DMS53 treated with DMSO at 0.1 percent for 48 hours (cell line): ENCODE measurements at regions not wholly inside any gene's neighbourhood (a gene's known extent, or its start where the extent isn't known, plus 50 kb on each side); places are given as distances from the start of the nearest gene placed in this dataset.
"Not testable (repeated sequence)": the region's sequence is repeated elsewhere in the genome, so short reads cannot be mapped to it uniquely, and the experiment has no call there.

Source experiments
- DNase-seq: peaks from one replicate; lab custom pipeline; 2025; ENCODE audit not compliant: unreplicated experiment; lab: John Stamatoyannopoulos, UW

DNA sequence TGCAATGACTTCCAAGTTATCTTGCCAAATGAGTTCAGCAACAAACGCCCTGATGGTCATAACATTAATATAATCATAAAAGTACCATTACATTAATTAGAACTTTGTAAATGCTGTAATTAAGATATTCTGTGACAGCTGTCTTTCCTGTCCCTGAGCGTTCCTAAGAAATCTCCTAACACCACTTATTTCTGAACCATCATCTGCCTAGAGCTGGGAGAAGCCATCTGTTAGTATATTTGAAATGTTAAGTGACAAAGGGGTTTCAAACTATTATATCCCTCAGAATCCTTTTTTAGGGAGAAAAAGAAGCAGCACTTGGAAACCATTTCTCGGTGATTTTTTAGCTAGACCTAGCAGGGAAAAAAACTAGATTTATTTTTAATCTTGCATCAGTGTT is 657.5 kb downstream of the FAM181B start:
- DNase-seq, result no peak

DNA sequence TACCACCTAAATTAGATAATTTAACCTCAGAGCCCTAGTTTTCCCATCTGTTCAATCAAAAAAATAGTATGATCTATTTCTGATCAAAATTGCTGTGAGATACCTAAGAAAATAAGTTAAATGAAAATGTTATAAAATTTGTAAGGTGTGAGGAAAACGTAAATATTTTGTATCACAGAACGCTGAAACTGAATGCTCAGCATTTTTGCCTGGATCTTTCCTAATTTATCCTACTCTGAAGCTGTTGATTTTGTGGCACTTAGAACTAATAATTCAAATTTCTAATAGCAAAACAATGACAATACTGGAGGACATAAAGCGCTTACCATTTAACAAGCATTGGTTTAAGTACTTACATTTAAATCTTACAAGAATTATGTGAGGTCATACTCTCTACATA is 674.2 kb downstream of the FAM181B start:
- DNase-seq, result no peak

DNA sequence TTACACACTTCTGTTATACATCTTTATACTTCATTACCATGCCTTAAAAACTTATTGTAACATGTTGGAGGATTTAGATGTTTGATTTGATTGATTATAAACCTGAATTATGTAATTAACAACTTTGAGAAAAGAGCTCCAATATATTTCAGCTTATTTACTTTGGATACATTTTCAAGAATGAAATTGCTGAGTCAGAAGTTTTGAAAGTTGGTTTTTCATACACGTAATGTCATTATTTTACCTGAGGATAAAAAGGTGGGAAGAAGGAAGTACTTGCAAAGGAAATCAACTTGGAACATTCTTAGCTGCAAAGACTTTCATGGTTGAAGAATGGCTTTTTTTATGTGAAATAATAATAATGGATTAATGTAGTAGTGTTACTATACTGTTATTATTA is 677.2 kb downstream of the FAM181B start:
- no peak for DNase-seq

DNA sequence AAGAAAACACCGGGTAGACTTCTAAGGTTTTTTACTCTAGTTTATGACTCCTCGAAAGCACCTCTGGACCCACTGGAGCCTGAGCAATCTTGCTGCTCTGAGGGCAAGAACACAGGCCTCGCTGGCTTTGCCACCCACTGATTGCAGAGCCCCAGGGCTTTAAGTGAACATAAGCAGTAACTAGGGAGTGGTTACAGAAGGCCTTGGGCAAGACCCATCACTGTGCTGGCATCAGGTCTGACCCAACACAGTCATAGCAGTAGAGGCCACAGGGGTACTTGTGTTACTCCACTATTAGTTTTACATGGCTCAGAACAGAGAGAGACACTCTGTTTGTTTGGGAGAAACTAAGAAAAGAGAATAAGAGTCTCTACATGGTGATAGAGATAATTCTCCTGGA is 684.5 kb downstream of the FAM181B start:
- DNase-seq, result no peak

DNA sequence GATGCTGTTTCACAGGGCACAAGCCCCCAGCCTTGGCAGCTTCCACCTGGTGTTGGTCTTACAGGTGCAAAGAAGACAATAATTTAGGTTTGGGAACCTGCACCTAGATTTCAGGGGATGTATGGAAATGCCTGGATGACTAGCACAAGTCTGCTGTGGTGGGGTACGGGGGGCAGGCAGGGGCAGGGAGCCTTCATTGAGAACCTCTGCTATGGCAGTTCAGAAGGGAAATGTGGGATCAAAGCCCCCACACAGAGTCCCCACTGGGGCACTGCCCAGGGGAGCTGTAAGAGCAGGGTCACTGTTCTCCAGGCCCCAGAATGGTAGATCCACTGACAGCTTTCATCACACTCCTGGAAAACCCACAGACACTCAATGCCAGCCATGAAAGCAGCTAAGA is 686.5 kb downstream of the FAM181B start:
- no peak for DNase-seq

DNA sequence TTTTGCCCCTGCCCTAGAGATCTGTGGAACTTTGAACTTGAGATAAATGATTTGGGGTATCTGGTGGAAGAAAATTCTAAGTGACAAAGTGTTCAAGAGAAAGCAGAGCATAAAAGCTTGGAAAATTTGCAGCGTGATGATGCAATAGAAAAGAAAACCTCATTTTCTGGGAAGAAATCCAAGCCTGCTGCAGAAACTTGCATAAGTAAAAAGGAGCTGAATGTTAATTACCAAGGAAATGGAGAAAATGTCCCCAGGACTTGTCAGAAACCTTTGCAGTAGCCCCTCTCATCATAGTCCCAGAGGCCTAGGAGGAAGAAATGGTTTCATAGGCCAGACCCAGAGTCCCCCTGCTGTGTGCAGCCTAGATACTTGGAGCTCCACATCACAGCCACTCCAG is 686.9 kb downstream of the FAM181B start:
- DNase-seq, result no peak

DNA sequence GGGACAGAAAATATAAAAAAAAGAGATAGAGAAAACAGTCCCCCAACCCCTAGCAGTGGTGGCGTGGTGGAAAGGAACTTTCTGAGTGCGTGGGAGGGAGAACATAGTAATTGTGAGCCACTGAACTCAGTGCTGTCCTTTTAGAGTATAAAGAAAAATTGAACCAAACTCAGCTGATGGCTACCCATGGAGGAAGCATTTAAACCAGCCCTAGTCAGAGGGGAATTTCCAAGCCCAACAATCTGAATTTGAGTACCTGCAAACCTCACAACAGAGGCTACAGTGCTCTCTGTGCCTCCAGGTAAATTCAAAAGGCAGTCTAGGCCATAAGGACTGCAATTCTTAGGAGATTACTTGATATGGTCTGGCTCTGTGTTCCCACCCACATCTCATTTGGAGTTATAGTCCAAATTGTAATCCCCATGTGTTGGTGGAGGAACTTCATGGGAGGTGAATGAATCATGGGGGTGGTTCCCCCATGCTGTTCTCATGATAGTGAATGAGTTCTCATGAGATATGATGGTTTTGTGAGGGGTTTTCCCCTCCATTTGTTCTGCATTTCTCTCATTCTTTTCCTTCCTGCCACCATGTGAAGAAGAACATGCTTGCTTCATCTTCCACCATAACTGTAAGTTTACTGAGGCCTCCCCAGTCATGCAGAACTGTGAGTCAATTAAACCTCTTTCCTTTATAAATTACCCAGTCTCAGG is 687.8 kb downstream of the FAM181B start:
- no peak for DNase-seq

DNA sequence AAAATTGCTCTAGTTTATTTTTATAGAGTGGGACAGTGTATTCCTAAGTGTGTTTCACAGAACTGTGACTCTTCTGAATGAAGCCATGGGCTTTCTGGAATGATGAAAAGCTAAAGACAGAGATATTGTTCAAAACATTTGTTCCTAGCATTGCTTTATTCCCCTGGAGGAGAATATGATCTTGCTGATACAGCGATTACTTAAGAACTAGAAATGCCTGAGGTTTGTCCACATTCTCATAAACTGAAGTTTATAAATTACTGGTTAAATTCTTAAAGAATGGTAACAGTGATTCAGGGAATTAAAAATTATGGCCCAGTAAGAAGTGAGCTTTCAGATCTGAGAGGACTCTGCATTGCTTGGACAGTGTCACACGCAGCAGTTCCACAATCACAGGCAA is 690.3 kb downstream of the FAM181B start:
- no peak for DNase-seq

DNA sequence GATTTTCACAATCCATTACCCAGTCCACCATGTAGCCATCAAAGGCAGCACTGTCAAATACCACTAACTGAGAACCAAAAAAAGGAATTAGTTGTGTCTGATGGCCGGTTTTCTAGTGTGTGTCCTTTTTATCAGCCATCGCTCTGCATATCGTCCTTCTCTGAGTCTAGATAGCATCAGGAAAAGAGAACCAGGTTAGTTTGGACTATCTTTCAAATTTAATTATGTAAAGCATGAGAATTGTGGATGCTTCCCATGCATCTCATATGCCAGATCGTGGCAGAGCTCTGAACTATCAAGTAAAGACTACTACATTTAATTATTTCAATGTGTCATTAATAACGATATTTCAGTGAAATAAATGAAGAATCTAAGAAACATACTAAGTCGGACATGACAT is 691.9 kb downstream of the FAM181B start:
- no peak for DNase-seq

DNA sequence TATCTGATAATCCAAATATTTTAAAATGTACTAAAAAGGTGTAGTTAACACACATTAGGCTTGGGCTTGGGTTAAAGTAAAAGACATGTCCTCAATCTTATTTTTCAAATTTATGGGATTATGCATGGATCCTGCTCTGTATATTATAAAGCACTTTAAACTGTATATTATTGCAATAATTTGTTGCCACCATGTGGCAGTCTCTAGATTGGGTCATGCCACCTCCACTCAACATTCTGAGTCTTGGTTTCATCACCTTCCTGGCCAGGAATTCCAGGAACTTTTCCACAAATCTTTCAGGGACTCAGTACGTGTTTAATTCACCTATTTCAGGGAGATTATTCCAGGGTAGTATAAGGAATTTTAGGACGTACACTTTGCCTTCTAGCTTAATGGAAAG is 695.5 kb downstream of the FAM181B start:
- DNase-seq, result peak; percentile 34

DNA sequence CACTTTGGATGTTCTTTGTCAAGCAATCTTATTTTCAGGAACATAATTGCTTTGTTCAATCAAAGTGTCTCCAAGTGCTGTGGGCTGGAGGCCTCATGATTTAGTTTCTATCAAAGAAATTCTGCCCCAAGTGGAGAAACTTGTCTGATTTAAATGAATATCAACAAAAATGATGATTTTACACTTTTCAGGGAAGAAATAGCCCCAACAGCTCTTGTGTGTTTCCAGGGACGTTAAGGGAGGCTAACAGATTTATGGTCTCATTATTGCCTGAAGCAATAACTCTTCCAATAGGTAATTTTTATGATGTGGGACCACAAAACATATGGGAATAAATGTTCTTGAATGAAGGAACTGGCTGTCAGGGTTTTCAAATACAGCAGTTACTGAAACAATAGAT is 699.1 kb downstream of the FAM181B start:
- DNase-seq, result no peak

DNA sequence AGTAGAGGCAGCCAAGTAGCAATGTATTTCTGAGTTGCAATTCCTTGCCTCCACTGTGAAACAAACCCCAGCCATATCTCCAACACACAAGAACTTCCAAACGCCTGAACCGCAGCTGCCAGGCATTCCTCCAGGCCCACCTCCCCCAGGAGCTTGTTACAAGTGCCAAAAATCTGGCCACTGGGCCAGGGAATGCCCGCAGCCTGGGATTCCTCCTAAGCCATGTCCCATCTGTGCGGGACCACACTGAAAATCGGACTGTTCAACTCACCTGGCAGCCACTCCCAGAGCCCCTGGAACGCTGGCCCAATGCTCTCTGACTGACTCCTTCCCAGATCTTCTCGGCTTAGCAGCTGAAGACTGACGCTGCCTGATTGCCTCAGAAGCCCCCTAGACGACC is 706.3 kb downstream of the FAM181B start:
- DNase-seq, result not testable (repeated sequence)

DNA sequence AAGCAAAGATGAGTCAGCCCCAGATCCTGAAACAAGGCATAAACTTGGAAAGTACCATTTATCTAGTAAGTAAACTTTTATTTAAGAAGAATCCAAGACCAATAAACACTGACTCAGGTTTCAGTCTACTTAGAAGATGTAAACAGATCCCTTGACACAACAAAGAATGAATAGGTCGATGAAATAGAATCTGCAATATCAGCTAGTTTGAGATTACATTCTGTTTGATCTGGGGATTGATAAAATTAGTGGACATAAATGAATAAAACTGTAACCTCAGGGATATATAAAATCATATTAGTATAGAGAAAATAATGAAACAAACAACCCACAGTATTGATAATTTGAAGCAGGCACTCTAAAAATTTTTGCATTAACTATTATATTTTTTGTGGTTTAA is 708.9 kb downstream of the FAM181B start:
- DNase-seq, result no peak

DNA sequence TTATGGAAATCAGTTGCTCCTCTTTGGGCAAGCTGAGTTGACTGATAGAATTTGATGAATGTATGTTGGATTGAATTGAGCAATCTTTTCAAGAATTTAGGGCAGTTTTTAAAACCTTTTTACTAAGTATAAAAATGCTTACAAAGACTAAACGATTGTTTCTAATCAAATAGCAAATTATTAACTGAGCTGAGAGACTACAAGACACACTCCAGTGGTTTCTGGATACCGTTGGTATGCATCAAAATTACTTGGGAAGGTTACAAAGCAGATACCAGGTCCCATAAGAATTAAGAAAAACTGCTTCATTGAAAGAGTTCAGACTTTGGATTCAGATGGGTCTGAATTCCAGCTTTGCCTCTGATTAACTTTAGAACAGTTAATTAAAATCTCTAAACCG is 721.4 kb downstream of the FAM181B start:
- DNase-seq, result no peak

DNA sequence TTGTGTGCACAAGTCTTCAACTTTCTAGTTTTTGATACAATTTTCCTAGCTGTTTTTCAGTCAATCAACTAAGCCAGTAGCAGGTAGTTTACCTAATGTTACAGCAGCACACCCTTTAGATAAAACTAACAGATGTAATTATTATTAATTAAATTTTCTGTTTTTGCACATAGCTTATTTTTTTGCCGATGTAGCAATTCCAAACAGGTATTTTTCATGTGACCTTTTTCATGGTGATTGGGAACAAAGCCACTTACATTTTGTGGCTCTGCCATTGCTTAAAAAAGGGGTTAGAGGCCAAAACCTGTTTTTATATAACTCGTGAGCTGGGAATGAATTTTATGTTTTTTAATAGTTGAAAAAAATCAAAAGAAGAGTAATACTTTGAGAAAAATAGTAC is 724.5 kb downstream of the FAM181B start:
- no peak for DNase-seq

DNA sequence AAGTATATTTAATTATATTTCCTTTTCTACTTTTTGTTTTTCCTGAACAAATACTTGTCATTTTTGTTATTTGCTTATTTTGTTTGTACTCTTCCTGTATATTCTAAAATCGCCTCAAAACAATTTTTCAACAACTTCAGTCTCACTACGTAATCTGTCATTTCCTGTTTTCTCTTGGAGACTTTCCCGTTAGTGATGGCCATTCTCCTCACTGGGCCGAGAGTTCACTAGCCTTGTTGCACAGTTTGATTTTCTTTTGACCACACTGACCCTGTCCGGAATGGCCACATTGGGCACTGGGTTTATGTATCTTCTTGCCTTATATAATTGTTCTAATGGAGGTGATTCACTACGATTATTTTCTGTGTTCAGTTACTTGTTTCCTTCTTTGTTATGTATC is 726.1 kb downstream of the FAM181B start:
- peak; percentile 57 for DNase-seq

DNA sequence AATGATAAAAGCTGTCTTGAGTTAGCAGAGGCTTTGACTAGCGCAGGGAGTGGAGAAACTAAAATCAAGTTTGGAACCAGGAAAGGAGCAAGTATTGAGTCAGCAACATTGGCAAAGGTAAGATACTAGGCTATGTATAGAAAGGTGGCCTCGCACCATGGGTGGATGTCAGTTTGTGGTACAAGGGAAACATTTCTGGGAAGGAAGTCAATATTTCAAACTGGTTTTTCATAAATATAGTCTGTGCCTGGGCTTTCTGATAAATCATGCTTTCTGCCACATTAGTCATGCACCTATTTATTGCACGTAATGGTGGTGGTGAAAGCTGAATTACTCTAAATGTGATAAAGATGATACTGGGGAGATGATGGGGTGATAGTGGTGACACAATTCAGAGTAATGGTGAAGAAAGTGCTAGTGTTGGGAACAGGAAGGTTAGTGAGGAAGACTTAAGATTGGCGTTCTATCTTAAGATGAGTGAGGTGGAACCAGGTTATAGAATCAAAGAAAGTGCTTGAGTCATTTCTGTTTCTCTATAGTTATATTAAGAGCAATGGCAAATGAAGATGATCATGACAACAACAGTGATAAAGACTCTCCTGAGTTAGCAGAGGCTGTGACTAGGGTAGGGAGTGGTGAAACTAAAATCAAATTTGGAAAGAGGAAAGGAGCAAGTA is 729.0 kb downstream of the FAM181B start:
- no peak for DNase-seq

DNA sequence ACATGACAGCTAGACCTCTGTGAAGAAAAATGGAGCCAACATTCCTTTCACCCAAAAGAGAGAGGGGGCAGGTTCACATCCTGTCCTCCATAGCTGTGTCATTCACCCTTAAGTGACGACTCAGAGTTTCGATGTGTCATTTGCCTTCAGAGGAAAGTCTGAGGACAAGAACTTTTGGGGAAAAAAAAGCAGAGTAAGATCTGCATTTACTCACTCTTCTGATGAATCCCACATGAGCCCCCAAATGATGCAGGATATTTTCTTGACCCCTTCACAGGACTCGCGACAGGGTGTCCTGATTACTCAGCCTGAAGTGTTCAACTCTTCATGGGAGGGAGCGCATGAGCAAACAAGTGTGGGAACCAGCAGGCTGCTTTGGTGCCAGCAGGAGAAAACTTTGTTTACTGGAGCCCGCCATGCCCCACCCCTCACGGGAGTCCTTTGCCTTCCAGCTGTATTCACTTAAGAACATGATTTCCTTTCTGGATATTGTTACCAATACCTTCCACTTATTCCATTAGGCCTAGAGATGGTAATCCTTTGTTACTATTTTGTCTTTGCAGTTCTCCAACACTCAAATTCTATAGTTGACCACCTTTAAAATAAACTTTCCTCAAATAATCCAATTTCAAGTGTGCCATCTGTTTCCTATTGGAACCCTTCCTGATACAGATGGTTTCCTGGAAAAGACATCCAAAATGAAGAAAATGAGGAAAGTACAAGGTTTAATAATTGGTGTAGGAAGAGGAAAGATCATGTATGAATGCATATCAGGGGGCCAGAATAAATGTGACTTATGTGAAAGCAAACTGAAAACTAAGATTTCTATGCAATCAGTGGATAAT is 729.8 kb downstream of the FAM181B start:
- DNase-seq, result peak; percentile 73

DNA sequence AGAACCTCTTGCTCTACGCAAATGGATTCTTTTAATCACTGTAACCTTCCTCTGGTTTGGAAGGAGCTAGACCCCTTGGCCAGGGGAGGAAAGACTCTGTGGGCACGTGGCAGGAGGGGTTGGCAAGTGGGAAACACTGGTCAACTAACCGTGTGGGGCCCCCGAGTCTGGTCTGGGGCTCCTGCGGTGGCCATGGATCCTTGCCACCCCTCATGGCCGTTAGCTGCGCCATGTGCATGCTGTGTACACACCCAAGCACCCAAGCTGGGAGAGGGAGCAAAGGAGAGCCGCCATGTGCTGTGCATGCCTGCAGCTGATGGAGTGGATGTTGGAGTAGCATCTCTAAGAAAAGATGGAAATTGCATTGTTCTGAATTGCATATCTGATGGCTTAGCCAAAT is 730.6 kb downstream of the FAM181B start:
- DNase-seq, result no peak

DNA sequence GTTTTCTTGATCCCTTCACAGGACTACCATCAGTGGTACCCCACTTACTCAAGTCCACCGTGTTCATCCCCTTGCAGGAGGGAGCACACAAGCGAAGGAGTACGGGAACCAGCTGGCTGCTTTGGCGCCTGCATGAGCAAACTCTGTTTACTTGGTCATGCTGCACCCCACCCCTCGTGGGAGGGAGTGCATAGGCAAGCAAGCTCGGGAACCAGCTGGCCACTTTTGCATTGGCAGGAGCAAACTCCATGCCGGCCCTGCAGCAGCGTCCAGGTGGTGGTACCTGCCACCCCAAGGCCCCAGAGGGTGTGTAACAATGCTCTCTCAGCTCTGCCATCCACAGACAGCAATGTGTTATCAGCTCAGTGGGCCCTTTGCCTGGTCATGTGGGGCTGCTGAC is 737.8 kb downstream of the FAM181B start:
- peak; percentile 88 for DNase-seq

DNA sequence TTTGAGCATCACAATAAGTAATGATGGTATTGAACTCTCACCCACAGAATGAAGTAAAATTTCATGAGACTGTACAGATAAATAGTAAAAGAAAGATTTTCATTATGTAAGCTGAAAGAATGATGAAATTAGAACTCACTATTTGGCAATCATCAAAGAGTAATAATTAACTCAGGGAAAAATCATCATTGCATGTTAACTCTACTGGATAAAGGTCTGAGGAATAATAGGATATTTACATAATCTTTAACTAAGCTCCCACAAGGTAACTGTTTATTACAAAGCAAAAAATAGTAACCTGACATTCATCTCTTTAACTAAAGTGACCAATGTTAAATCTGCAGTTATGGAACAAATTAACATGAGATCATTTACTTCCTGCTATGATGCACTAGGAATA is 739.9 kb downstream of the FAM181B start:
- no peak for DNase-seq
